Amniotic stem cell (primary cell): ENCODE measurements at regions not wholly inside any gene's neighbourhood (a gene's known extent, or its start where the extent isn't known, plus 50 kb on each side); places are given as distances from the start of the nearest gene placed in this dataset.
"Not testable (repeated sequence)": the region's sequence is repeated elsewhere in the genome, so short reads cannot be mapped to it uniquely, and the experiment has no call there.

Experiments used
- DNase-seq: peaks from one replicate; lab custom pipeline; 2025; lab: John Stamatoyannopoulos, UW

- no peak for DNase-seq
These were observed 145.6 kb upstream of the ABI3BP start for GRCh38 chr3:101138817-101139216.

GRCh38 chr3:101134331-101134730 lies 141.1 kb upstream of the ABI3BP start:
- no peak for DNase-seq

GRCh38 chr3:101133652-101134051 lies 140.4 kb upstream of the ABI3BP start:
- no peak for DNase-seq

GRCh38 chr3:101133197-101133596 lies 140.0 kb upstream of the ABI3BP start:
- not testable (repeated sequence) for DNase-seq

DNA sequence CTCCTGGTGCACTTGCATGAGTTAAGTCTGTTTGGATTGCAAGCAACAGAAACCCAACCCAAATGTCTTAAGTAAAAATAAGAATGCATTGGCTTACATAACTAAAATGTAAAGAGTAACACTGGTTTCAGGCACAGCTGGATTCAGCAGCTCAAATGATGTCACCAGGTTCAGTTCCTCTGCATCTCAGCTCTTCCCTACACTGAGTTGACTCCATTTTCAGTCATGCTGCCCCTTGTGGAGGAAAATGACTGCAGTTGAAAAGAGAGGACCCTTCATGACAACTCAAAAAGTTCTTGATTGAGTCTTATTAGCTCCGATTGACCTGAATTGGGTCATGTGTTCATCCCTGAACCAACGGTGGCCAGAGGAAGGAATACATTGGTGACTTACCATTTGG lies 138.5 kb upstream of the ABI3BP start:
- no peak for DNase-seq

- no peak for DNase-seq
These were observed 135.6 kb upstream of the ABI3BP start for GRCh38 chr3:101128786-101129185.

DNA sequence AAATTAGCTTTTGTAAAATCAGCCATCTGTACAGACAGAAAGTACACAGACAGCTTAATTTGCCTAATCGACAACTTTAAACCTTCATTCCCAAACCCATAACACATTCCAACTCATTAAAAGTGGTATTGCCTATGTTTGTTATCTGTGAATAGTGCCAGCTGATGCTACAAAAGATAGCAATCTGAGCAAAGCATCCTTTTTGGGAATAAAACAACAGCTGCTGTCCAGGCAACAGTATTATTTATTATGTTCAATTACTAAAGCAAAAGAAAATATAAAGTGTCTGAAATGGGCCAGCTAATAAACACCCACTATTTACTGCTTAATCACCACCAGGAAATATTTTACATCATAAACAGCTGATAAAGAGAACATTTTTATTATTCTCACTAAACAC lies 134.8 kb upstream of the ABI3BP start:
- DNase-seq, result no peak

- DNase-seq, result no peak
These were observed 130.9 kb upstream of the ABI3BP start for GRCh38 chr3:101124125-101124524.

- no peak for DNase-seq
These were observed 129.9 kb upstream of the ABI3BP start for GRCh38 chr3:101123081-101123480.

- DNase-seq, result no peak
These were observed 129.5 kb upstream of the ABI3BP start for GRCh38 chr3:101122681-101123080.

DNA sequence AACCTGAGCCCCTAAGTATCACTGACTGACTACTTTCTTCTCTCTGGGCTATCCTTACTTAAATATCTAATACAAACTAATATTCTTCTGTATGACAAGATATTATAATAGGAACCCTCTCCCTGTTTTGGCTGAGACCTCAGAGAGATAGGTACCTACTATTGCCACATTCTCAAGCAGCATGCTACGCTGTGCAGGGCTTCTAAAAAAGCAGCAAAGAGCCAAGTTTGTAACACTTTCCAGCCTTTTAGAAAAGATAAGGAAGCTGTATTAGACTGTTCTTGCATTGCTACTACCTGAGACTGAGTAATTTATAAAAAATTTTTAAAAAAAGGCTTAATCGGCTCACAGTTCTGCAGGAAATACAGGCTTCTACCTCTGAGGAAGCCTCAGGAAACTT lies 126.8 kb upstream of the ABI3BP start:
- DNase-seq, result no peak

DNA sequence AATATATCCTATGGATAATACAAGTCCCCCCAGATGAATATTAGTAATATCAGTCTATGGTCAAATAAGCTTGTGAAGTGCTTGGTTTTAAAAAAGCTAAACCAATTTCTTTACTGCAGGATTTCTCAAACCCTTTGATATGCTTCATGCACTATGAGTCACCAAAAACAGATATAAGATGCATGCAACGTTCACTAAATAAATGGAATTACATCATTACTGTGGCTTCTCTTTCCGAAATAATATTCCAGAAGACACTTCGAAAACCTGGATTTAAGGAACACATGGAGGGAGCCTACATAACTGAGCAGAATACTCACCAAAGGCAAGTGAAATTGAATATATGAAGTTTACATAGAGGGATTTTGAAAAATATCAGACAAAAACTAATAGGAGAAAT lies 126.3 kb upstream of the ABI3BP start:
- peak; percentile 59 for DNase-seq

- DNase-seq, result no peak
These were observed 124.8 kb upstream of the ABI3BP start for GRCh38 chr3:101117980-101118379.

- no peak for DNase-seq
These were observed 124.2 kb upstream of the ABI3BP start for GRCh38 chr3:101117465-101117864.

GRCh38 chr3:101110295-101110694 lies 117.1 kb upstream of the ABI3BP start:
- DNase-seq, result not testable (repeated sequence)

DNA sequence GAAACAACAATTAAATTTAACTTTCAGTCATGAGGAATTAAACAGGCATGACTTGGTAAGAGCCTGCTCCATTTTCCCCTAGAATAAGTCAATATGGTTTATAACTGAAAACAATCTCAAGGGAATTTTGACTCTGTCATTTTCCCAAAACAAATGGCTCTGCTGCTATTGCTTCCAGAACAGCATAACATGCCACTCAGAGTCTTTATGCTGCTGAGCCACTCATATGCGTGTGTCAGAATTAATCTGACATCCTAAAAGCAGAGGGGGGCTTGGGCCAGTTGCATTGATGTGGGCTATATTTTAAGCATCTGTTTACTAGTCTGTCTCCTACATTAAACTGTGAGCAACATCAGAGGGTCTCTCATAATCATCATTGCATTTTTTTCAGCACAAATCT lies 111.1 kb upstream of the ABI3BP start:
- DNase-seq, result no peak

DNA sequence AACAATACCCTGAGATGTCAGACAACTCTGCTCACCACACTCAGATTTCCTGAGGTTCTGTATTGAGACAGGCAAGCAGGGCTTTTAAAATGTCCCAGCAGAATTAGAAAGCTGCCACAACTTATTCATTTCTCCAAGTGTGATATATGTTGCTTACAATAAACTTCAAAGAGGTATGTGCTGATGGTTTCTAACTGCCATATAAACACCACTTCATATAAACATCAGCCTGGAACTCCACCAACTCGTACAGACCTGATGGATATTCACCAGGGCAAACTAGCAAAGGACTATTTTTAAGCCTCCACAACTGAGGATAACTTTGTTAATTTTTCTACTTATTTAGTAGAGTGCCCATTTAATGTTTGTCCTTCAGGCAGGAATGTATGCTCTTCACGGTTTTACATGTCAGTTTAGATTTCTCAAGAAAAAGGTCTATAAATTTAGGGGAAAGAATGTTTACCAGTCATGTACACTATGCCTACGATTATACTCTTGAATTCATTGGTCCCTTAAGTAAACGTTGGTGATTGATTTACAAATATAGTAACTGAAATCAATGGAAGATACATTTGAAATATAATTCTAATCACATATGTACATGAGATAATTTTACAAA lies 109.6 kb upstream of the ABI3BP start:
- no peak for DNase-seq

DNA sequence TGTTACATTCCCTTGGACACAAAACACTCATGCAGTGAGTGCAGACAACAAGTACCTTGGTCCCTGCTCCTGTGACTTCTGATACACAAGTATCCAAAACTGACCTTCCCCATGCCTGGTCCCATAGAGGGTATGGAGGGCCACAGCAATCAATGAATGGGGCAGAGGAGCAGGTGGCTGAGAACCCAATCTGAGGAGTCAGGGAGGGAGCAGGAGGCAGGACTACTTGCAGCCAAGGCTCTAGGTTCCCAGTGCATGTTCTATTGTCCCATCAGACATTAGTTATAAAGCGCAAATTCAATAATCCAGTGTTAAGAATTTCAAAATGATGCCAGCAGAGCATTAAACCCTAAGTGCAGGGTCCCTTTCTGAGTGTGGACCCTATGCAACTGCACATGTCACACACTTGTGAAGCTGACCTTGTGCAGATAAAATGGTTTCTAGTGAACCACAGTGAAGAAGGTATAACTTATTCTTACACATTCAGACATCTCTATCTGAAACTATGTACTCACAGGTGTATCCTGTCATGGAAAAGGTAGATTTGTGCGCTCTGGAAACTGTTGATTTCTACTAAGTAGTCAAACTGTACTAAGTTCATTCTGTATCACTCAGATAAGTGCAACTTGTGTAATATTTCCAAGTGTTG lies 107.3 kb upstream of the ABI3BP start:
- no peak for DNase-seq

DNA sequence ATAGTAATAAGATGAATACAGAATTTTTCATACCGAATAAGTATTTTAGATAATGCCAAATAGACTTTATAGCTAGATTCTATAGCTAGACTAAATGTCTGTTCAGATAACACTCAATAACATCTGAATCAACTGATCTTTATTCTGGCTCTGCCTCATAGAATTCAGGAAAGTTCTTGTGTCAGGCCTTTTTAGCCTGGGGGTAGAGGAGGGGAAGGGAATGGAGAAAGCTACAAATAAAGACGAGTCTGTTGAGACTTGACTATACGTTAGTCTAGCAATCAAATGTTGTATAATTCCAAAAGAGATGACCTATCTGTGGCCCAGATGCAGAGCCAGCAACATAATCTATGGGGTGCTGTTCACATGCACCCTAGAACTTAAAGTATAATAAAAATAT lies 106.6 kb upstream of the ABI3BP start:
- no peak for DNase-seq

DNA sequence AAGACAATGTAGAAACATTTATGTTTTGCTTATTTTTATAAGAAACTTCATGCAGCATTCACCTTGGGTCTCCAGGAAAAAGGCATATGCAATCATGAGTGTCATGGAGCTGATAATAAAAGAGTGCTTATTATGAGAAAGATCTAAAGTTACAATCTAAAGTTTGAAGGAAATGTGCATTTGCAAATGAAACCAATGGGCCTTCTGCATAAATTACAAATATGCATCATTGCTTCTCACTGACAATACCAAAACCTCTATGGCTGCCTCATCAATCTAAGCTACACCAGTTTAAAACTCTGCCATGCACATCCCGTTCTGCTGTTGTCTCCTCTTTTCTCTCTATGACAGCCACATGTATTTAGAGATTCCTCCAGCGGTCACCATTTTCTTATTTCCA lies 103.2 kb upstream of the ABI3BP start:
- no peak for DNase-seq

GRCh38 chr3:101095693-101096430 lies 102.6 kb upstream of the ABI3BP start:
- DNase-seq, result no peak

GRCh38 chr3:101091489-101091888 lies 98.3 kb upstream of the ABI3BP start:
- DNase-seq, result no peak

DNA sequence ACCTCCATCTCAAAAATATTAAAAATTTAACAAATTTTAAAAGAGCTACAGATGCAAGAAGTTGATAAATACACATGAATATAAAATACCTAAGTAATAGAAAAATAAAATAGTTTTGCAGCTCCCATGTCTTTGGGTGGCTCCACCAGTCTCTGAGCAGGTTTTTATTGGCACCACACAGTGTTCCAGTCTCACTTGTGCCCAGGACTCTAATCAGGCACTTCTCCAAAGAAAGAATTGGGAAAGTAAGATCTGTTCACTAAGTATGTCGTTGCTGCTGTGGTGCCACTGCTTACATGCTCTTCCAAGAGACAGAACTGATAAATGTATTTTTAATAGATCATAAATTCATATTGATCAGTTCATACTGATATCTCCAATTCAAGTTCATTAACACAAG lies 92.5 kb upstream of the ABI3BP start:
- no peak for DNase-seq
